Body of pancreas (tissue), 4 donors: ENCODE measurements at regions not wholly inside any gene's neighbourhood (a gene's known extent, or its start where the extent isn't known, plus 50 kb on each side); places are given as distances from the start of the nearest gene placed in this dataset.
"Not testable (repeated sequence)": the region's sequence is repeated elsewhere in the genome, so short reads cannot be mapped to it uniquely, and the experiment has no call there.

Source experiments
- POLR2A ChIP-seq, 3 donors: fragments of 450-650 bp; IDR thresholded peaks; one replicate each; pipeline ENCODE4 v1.6.1; 2016; ENCODE audit warnings: antibody characterized with exemption in 3 of 3, mild to moderate bottlenecking in 2 of 3
- TF ChIP-seq, protein P1 (sequence below), 7 experiments: fragments of 450-650 bp in 4 of 7; fragments of 200-600 bp in 3 of 7; sonication (generic) in 3 of 7; IDR thresholded peaks; one replicate each; pipeline ENCODE4 v1.5.1; 2016 to 2019; ENCODE audit warnings: antibody characterized with exemption in 7 of 7

DNA sequence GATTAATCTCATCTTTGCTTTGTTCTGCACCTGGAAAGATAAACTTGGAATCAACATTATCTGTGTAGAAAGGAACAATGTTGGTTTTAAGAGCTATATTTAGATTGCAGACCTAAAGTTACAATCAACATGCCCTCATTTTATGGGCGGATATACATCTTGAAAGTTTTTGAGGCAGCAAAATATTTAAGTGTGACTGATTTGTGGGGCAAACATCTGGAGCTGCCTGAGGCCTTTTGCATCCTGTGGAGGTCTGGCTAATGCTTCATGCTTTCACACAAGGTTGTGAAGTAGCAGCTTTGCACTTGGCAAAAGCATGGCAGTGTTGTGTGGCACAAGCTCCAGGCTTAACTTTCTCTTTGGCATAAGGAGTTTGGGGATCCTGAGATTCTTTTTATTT is 125.7 kb downstream of the CDRT15L2 start:
- not testable (repeated sequence) for TF ChIP-seq POLR2A (IDR thresholded peaks at IDR 0.05)
- TF ChIP-seq, protein P1, sequence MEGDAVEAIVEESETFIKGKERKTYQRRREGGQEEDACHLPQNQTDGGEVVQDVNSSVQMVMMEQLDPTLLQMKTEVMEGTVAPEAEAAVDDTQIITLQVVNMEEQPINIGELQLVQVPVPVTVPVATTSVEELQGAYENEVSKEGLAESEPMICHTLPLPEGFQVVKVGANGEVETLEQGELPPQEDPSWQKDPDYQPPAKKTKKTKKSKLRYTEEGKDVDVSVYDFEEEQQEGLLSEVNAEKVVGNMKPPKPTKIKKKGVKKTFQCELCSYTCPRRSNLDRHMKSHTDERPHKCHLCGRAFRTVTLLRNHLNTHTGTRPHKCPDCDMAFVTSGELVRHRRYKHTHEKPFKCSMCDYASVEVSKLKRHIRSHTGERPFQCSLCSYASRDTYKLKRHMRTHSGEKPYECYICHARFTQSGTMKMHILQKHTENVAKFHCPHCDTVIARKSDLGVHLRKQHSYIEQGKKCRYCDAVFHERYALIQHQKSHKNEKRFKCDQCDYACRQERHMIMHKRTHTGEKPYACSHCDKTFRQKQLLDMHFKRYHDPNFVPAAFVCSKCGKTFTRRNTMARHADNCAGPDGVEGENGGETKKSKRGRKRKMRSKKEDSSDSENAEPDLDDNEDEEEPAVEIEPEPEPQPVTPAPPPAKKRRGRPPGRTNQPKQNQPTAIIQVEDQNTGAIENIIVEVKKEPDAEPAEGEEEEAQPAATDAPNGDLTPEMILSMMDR (IDR thresholded peaks at IDR 0.05) = not testable (repeated sequence)
